ENCODE measurements at regions not wholly inside any gene's neighbourhood (a gene's known extent, or its start where the extent isn't known, plus 50 kb on each side); places are given as distances from the start of the nearest gene placed in this dataset.

DNA sequence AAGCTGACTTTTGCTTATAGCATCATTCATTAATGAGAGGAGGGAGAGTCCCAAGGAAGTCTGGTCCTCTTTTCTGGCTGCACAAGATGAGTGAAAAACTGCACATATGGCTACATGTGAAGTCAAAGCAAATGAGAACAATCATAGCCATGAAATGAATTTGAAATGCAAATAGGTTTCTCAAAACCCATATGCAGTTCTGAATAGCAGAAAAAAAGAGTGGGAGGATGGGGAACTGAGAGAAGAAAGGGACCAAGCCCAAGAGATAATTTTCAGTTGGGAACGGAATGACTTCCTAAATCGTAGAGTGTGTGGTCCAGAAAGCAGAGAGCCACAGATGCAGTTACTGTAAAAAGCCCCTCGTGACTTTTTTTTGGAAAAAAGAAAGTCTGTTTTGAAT lies 66.3 kb downstream of the GTPBP8 start:
- CTCF ChIA-PET = interaction anchor here (1.2 to 6.8 kb wide), 2 partner anchors 22 to 231 kb away, joined by 3 to 53 read pairs; no protein-coding TSS in a partner anchor
- POLR2A ChIA-PET = no interaction called here
- TF ChIP-seq, protein P1, sequence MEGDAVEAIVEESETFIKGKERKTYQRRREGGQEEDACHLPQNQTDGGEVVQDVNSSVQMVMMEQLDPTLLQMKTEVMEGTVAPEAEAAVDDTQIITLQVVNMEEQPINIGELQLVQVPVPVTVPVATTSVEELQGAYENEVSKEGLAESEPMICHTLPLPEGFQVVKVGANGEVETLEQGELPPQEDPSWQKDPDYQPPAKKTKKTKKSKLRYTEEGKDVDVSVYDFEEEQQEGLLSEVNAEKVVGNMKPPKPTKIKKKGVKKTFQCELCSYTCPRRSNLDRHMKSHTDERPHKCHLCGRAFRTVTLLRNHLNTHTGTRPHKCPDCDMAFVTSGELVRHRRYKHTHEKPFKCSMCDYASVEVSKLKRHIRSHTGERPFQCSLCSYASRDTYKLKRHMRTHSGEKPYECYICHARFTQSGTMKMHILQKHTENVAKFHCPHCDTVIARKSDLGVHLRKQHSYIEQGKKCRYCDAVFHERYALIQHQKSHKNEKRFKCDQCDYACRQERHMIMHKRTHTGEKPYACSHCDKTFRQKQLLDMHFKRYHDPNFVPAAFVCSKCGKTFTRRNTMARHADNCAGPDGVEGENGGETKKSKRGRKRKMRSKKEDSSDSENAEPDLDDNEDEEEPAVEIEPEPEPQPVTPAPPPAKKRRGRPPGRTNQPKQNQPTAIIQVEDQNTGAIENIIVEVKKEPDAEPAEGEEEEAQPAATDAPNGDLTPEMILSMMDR (IDR thresholded peaks at IDR 0.05; ENCODE audit: insufficient read depth, low read depth, low read length) = no peak
- Histone ChIP-seq H3K36me3 (ENCODE audit: control insufficient read depth, insufficient read depth, low read length) (no peaks in the 10 kb centered on the region), H3K27me3 (ENCODE audit: control insufficient read depth, insufficient read depth, low read length) (0 out of 2 replicates have a peak, but pooled peaks cover 2% of the 10 kb centered on the region), H3K4me3 (ENCODE audit: low read depth, low read length) (no peak overlapping the region)
- no peak for DNase-seq (ENCODE audit: low read depth)

DNA sequence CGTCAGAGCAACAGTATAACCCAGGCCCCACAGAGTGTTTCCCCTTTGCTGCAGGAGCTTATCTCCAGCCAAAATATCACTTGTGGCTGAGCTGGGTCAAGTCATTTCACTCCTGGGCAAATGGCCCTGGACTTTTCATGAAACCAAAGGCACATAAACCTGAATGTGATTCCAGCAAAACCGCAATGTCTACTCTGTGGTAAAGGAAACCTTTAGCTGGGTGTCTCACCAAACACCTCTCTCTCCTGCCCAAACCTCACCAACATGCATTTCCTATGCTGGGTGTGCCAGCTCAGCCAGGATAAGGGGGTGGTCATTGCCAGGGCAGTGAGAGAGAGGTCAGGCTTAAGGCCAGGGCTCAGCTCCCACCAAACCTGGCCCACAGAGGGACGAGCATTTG lies 67.4 kb downstream of the GTPBP8 start:
- Histone ChIP-seq H3K27me3 (ENCODE audit: control insufficient read depth, insufficient read depth, low read length) (0 out of 2 replicates have a peak, but pooled peaks cover 2% of the 10 kb centered on the region), H3K36me3 (ENCODE audit: control insufficient read depth, insufficient read depth, low read length) (no peaks in the 10 kb centered on the region), H3K4me3 (ENCODE audit: low read depth, low read length) (no peak overlapping the region)
- CTCF ChIA-PET = interaction anchor here (0.6 to 1.3 kb wide), 5 partner anchors 21 to 519 kb away, joined by 3 to 5 read pairs (median 3); no protein-coding TSS in a partner anchor
- TF ChIP-seq, protein P1 (IDR thresholded peaks at IDR 0.05; ENCODE audit: insufficient read depth, low read depth, low read length) = no peak
- POLR2A ChIA-PET = no interaction called here
- DNase-seq (ENCODE audit: low read depth) = no peak

DNA sequence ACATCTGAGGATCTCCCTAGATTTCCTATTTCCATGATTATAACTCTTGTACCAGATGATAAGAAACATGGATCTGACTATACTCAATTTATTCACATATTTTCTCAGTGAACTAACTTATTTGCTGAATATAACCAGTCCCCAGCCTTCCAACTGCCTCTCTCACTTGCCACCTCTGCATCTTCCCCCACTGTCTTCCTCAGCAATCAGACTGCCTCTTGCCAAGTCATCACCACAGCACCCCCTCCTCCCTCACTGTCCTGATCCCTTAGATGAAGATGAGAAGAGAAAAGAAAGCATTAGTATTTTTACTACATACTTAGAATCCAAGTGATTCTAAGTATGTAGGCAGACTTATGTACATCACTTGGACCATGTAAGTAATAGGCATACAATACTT lies 71.9 kb downstream of the GTPBP8 start:
- ChIA-PET CTCF (interaction anchor here (0.6 kb wide), 1 partner anchor 907 kb away, joined by 3 read pairs; no protein-coding TSS in a partner anchor), POLR2A (no interaction called here)
- TF ChIP-seq, protein P1 (IDR thresholded peaks at IDR 0.05; ENCODE audit: insufficient read depth, low read depth, low read length) = no peak
- no peak for DNase-seq (ENCODE audit: low read depth)
- H3K27me3 ChIP-seq (ENCODE audit: control insufficient read depth, insufficient read depth, low read length) = no peaks in the 10 kb centered on the region
- H3K4me3 ChIP-seq (ENCODE audit: low read depth, low read length) = no peak overlapping the region
- no peaks in the 10 kb centered on the region for H3K36me3 ChIP-seq (ENCODE audit: control insufficient read depth, insufficient read depth, low read length)

DNA sequence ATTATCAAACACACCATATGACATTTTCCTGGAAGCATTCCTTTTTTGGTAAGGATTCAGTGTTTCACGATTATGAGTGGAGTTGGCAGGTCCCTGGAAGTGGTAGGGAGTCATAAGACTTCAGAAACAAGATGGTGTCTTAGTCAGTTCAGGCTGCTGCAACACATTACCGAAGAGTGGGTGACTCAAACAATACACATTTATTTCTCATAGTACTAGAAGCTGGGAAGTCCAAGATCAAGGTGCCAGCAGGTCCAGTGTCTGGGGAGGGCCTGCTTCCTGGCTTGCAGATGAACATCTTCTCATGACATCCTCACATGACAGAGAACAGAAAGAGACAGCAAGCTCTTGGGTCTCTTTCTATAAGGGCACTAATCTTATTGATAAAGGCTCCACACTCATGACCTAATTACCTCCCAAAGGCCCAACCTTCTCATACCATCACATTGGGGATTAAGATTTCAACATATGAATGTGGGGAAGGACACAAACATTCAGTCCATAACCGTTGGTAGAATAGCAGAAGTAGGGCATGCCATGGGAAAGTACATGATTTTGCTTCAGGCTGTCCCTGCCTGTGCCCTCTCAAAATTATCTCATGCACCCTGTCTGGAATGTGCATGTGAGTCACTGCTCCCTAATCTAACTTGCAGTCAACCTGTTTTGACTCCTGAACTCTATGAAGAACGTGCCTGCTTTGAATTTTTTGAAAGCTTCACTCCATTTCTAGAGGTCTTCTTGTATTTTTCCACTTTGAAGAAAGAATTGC lies 72.5 kb downstream of the GTPBP8 start:
- Histone ChIP-seq H3K27me3 (ENCODE audit: control insufficient read depth, insufficient read depth, low read length) (no peaks in the 10 kb centered on the region), H3K36me3 (ENCODE audit: control insufficient read depth, insufficient read depth, low read length) (no peaks in the 10 kb centered on the region), H3K4me3 (ENCODE audit: low read depth, low read length) (no peak overlapping the region)
- TF ChIP-seq, protein P1 (IDR thresholded peaks at IDR 0.05; ENCODE audit: insufficient read depth, low read depth, low read length) = no peak
- DNase-seq (ENCODE audit: low read depth) = no peak
- ChIA-PET CTCF (interaction anchor here (1.0 kb wide), 1 partner anchor 73 kb away, joined by 3 read pairs; no protein-coding TSS in a partner anchor), POLR2A (no interaction called here)

DNA sequence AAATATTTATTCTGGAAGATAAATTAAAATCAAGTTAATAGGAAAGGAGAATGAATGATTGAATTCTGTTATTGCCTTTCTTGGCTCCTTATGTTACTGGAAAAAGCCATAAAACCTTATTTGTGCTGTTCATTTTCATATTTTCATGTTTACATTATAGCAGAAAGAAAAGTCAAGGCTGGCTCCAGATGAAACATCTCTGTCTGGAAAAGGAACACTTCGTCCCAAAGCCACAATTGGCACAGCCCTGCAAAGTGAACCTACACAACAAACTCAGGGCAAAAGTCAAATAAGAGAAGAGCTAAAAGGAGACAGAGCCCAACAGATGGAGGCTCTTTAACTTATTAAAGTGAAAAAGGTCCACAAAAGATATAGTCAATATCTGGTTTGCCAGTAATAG lies 73.4 kb downstream of the GTPBP8 start:
- ChIA-PET POLR2A (no interaction called here), CTCF (interaction anchor here (1.0 kb wide), 1 partner anchor 72 kb away, joined by 3 read pairs; no protein-coding TSS in a partner anchor)
- DNase-seq (ENCODE audit: low read depth) = no peak
- TF ChIP-seq, protein P1 (IDR thresholded peaks at IDR 0.05; ENCODE audit: insufficient read depth, low read depth, low read length) = no peak
- Histone ChIP-seq H3K4me3 (ENCODE audit: low read depth, low read length) (no peak overlapping the region), H3K27me3 (ENCODE audit: control insufficient read depth, insufficient read depth, low read length) (no peaks in the 10 kb centered on the region), H3K36me3 (ENCODE audit: control insufficient read depth, insufficient read depth, low read length) (no peaks in the 10 kb centered on the region)

All from BJ (cell line).